OCI-LY7 (cell line): ENCODE measurements at regions not wholly inside any gene's neighbourhood (a gene's known extent, or its start where the extent isn't known, plus 50 kb on each side); places are given as distances from the start of the nearest gene placed in this dataset.
"Not testable (repeated sequence)": the region's sequence is repeated elsewhere in the genome, so short reads cannot be mapped to it uniquely, and the experiment has no call there.

Experiments
- EZH2phosphoT487 ChIP-seq: fragments of 200-600 bp; sonication (generic); IDR thresholded peaks from 2 replicates; pipeline ENCODE4 v1.6.1; 2018; ENCODE audit warnings: low read depth, borderline replicate concordance, mild to moderate bottlenecking, mixed run types, antibody characterized with exemption, low read length, moderate library complexity, mixed read lengths
- TF ChIP-seq, protein P1 (sequence below): fragments of 200-600 bp; sonication (generic); conservative IDR thresholded peaks from 2 replicates; pipeline ENCODE4 v1.5.1; 2014; ENCODE audit warnings: mild to moderate bottlenecking, antibody characterized with exemption, low read length, moderate library complexity, mixed read lengths

DNA sequence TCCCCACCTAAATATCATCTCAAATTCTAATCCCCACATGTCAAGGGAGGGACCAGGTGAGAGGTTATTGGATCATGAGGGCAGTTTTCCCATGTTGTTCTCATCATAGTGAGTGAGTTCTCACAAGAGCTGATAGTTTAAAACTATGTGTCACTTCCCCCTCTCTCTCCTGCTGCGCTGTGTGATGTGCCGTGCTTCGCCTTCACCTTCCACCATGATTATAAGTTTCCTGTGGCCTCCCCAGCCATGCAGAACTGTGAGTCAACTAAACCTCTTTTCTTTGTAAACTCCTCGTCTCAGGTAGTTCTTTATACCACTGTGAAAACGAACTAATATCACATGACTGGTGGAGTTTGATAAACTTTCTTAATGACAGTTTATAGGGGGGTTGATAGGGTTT is 839.5 kb downstream of the TMEM121 start:
- TF ChIP-seq, protein P1, sequence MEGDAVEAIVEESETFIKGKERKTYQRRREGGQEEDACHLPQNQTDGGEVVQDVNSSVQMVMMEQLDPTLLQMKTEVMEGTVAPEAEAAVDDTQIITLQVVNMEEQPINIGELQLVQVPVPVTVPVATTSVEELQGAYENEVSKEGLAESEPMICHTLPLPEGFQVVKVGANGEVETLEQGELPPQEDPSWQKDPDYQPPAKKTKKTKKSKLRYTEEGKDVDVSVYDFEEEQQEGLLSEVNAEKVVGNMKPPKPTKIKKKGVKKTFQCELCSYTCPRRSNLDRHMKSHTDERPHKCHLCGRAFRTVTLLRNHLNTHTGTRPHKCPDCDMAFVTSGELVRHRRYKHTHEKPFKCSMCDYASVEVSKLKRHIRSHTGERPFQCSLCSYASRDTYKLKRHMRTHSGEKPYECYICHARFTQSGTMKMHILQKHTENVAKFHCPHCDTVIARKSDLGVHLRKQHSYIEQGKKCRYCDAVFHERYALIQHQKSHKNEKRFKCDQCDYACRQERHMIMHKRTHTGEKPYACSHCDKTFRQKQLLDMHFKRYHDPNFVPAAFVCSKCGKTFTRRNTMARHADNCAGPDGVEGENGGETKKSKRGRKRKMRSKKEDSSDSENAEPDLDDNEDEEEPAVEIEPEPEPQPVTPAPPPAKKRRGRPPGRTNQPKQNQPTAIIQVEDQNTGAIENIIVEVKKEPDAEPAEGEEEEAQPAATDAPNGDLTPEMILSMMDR, result not testable (repeated sequence)
- TF ChIP-seq EZH2phosphoT487, result not testable (repeated sequence)
